A673 (cell line): ENCODE measurements at regions not wholly inside any gene's neighbourhood (a gene's known extent, or its start where the extent isn't known, plus 50 kb on each side); places are given as distances from the start of the nearest gene placed in this dataset.

ENCODE experiments used
- BruUV-seq: library from RNA; stranded (reverse); fragments of 400-500 nt; replicated peaks from 2 replicates; lab custom pipeline; 2021; lab: Mats Ljungman, UMichigan
- CTCF ChIA-PET: fragments of 300-600 bp; sonication (Branson Sonifier 250); formaldehyde crosslinking; loops from one replicate; lab custom pipeline; 2022; ENCODE audit warnings: antibody characterized with exemption; lab: Charles Lee
- POLR2A ChIA-PET: fragments of 300-600 bp; sonication (Branson Sonifier 250); formaldehyde crosslinking; loops from one replicate; lab custom pipeline; 2022; ENCODE audit warnings: antibody characterized with exemption; ENCODE audit not compliant: low non-redundant PET; lab: Charles Lee
- DNase-seq: peaks from one replicate; pipeline ENCODE4 v3.0.0-alpha.2; 2015; ENCODE audit warnings: low spot score
- H3K27ac ChIP-seq: fragments of 200-600 bp; sonication (generic); 2 replicates; pipeline ENCODE4 v1.5.1; 2016; ENCODE audit warnings: mixed run types, low read depth, mild to moderate bottlenecking, mixed read lengths, antibody characterized with exemption, low read length; ENCODE audit not compliant: poor library complexity, severe bottlenecking
- H3K27me3 ChIP-seq: fragments of 200-600 bp; sonication (generic); replicated peaks from 2 replicates; pipeline ENCODE4 v1.6.1; 2017; ENCODE audit warnings: mixed run types, low read depth, mild to moderate bottlenecking, mixed read lengths, antibody characterized with exemption, low read length; ENCODE audit not compliant: insufficient read depth, poor library complexity
- H3K36me3 ChIP-seq: fragments of 200-600 bp; sonication (generic); 2 replicates; pipeline ENCODE4 v1.6.1; 2016; ENCODE audit warnings: mixed run types, mild to moderate bottlenecking, mixed read lengths, antibody characterized with exemption, low read length; ENCODE audit not compliant: insufficient read depth, poor library complexity, severe bottlenecking
- H3K4me1 ChIP-seq: fragments of 200-600 bp; sonication (generic); 2 replicates; pipeline ENCODE4 v1.6.1; 2017; ENCODE audit warnings: mixed run types, mild to moderate bottlenecking, mixed read lengths, antibody characterized with exemption, low read length; ENCODE audit not compliant: insufficient read depth, poor library complexity, severe bottlenecking
- H3K4me3 ChIP-seq: fragments of 200-600 bp; sonication (generic); 2 replicates; pipeline ENCODE4 v1.5.1; 2016; ENCODE audit warnings: low read depth, mixed run types, mild to moderate bottlenecking, mixed read lengths, low read length; ENCODE audit not compliant: poor library complexity, severe bottlenecking
- H3K9me3 ChIP-seq: fragments of 200-600 bp; sonication (generic); 2 replicates; pipeline ENCODE4 v1.6.1; 2016; ENCODE audit warnings: mixed run types, low read depth, mild to moderate bottlenecking, mixed read lengths, antibody characterized with exemption, low read length; ENCODE audit not compliant: poor library complexity, severe bottlenecking
- EZH2 ChIP-seq: fragments of 200-600 bp; sonication (generic); IDR thresholded peaks from 2 replicates; pipeline ENCODE4 v1.6.1; 2017; ENCODE audit warnings: borderline replicate concordance, low read depth, mild to moderate bottlenecking, mixed read lengths, antibody characterized with exemption, low read length; ENCODE audit not compliant: poor library complexity, severe bottlenecking
- intact Hi-C: fragments of 100-400 bp; cut with micrococcal nuclease; formaldehyde crosslinking; loops from one replicate; pipeline ENCODE4 v1.10.0; 2022; ENCODE audit not compliant: unreplicated experiment
- TF ChIP-seq, protein P1 (sequence below): fragments of 300-800, 200-600 bp; sonication (generic); conservative IDR thresholded peaks from 2 replicates; pipeline ENCODE4 v1.5.1; 2017; ENCODE audit warnings: low read depth, mild to moderate bottlenecking, antibody characterized with exemption, low read length, moderate library complexity, mixed read lengths

- BruUV-seq, result no TSS peak
- Histone ChIP-seq H3K36me3 (no peaks in the 10 kb centered on the region), H3K27ac (no peak overlapping the region), H3K4me3 (no peak overlapping the region), H3K27me3 (no peaks in the 10 kb centered on the region), H3K9me3 (peaks cover 4% of the 10 kb centered on the region), H3K4me1 (no peaks in the 10 kb centered on the region)
- intact Hi-C loops, result no loop called here
- no peak for TF ChIP-seq EZH2
- TF ChIP-seq, protein P1, sequence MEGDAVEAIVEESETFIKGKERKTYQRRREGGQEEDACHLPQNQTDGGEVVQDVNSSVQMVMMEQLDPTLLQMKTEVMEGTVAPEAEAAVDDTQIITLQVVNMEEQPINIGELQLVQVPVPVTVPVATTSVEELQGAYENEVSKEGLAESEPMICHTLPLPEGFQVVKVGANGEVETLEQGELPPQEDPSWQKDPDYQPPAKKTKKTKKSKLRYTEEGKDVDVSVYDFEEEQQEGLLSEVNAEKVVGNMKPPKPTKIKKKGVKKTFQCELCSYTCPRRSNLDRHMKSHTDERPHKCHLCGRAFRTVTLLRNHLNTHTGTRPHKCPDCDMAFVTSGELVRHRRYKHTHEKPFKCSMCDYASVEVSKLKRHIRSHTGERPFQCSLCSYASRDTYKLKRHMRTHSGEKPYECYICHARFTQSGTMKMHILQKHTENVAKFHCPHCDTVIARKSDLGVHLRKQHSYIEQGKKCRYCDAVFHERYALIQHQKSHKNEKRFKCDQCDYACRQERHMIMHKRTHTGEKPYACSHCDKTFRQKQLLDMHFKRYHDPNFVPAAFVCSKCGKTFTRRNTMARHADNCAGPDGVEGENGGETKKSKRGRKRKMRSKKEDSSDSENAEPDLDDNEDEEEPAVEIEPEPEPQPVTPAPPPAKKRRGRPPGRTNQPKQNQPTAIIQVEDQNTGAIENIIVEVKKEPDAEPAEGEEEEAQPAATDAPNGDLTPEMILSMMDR, result no peak
- ChIA-PET POLR2A (no interaction called here), CTCF (no interaction called here)
- no peak for DNase-seq
Observed at GRCh38 chr9:106526716-106527204, 336.2 kb upstream of the ZNF462 start.

GRCh38 chr9:106528158-106528557, 334.8 kb upstream of the ZNF462 start:
- ChIA-PET CTCF (no interaction called here), POLR2A (no interaction called here)
- no peaks in the 10 kb centered on the region for H3K36me3 ChIP-seq
- DNase-seq, result no peak
- BruUV-seq, result no TSS peak
- intact Hi-C loops, result no loop called here
- H3K27me3 ChIP-seq, result no peaks in the 10 kb centered on the region
- H3K4me1 ChIP-seq, result no peaks in the 10 kb centered on the region
- TF ChIP-seq, protein P1, result no peak
- no peak for TF ChIP-seq EZH2
- H3K4me3 ChIP-seq, result no peak overlapping the region
- peaks cover 2% of the 10 kb centered on the region for H3K9me3 ChIP-seq
- H3K27ac ChIP-seq, result no peak overlapping the region

- no peaks in the 10 kb centered on the region for H3K27me3 ChIP-seq
- no peak overlapping the region for H3K27ac ChIP-seq
- H3K4me3 ChIP-seq, result no peak overlapping the region
- POLR2A ChIA-PET, result no interaction called here
- H3K4me1 ChIP-seq, result no peaks in the 10 kb centered on the region
- H3K9me3 ChIP-seq, result no peaks in the 10 kb centered on the region
- no peak for DNase-seq
- intact Hi-C loops, result no loop called here
- no peak for TF ChIP-seq EZH2
- TF ChIP-seq, protein P1, result no peak
- H3K36me3 ChIP-seq, result no peaks in the 10 kb centered on the region
- CTCF ChIA-PET, result no interaction called here
- BruUV-seq, result no TSS peak
Observed at GRCh38 chr9:106529616-106530015, 333.4 kb upstream of the ZNF462 start.
